ENCODE measurements at regions not wholly inside any gene's neighbourhood (a gene's known extent, or its start where the extent isn't known, plus 50 kb on each side); places are given as distances from the start of the nearest gene placed in this dataset.

- TF ChIP-seq CTCF (IDR thresholded peaks at IDR 0.05; ENCODE audit: extremely low read depth, insufficient read depth, missing control alignments), result no peak
- in situ Hi-C loops (cut with MboI; ENCODE audit: low pct_unique_long_range_greater_than_20kb, low sequenced_read_pairs, unreplicated experiment), result no loop called here
- no peak for DNase-seq (ENCODE audit: low spot score)
These were observed 1781.1 kb upstream of the SEL1L start for GRCh38 chr14:83314764-83315163.

GRCh38 chr14:83316356-83316755, 1782.7 kb upstream of the SEL1L start:
- no peak for DNase-seq (ENCODE audit: low spot score)
- no peak for TF ChIP-seq CTCF (IDR thresholded peaks at IDR 0.05; ENCODE audit: extremely low read depth, insufficient read depth, missing control alignments)
- in situ Hi-C loops (cut with MboI; ENCODE audit: low pct_unique_long_range_greater_than_20kb, low sequenced_read_pairs, unreplicated experiment), result no loop called here

GRCh38 chr14:83320837-83321236, 1787.2 kb upstream of the SEL1L start:
- in situ Hi-C loops (cut with MboI; ENCODE audit: low pct_unique_long_range_greater_than_20kb, low sequenced_read_pairs, unreplicated experiment), result no loop called here
- TF ChIP-seq CTCF (IDR thresholded peaks at IDR 0.05; ENCODE audit: extremely low read depth, insufficient read depth, missing control alignments), result no peak

GRCh38 chr14:83331513-83331912, 1797.9 kb upstream of the SEL1L start:
- no peak for DNase-seq (ENCODE audit: low spot score)
- TF ChIP-seq CTCF (IDR thresholded peaks at IDR 0.05; ENCODE audit: extremely low read depth, insufficient read depth, missing control alignments), result no peak
- in situ Hi-C loops (cut with MboI; ENCODE audit: low pct_unique_long_range_greater_than_20kb, low sequenced_read_pairs, unreplicated experiment), result no loop called here

More at GRCh38 chr14:83320837-83321236, 1787.2 kb upstream of the SEL1L start:
- no peak for DNase-seq (ENCODE audit: low spot score)

GRCh38 chr14:83342590-83342989, 1808.9 kb upstream of the SEL1L start:
- TF ChIP-seq CTCF (IDR thresholded peaks at IDR 0.05; ENCODE audit: extremely low read depth, insufficient read depth, missing control alignments), result no peak

GRCh38 chr14:83347874-83348273, 1814.2 kb upstream of the SEL1L start:
- TF ChIP-seq CTCF (IDR thresholded peaks at IDR 0.05; ENCODE audit: extremely low read depth, insufficient read depth, missing control alignments), result no peak
- in situ Hi-C loops (cut with MboI; ENCODE audit: low pct_unique_long_range_greater_than_20kb, low sequenced_read_pairs, unreplicated experiment), result no loop called here
- no peak for DNase-seq (ENCODE audit: low spot score)

More at GRCh38 chr14:83342590-83342989, 1808.9 kb upstream of the SEL1L start:
- no peak for DNase-seq (ENCODE audit: low spot score)
- in situ Hi-C loops (cut with MboI; ENCODE audit: low pct_unique_long_range_greater_than_20kb, low sequenced_read_pairs, unreplicated experiment), result no loop called here

GRCh38 chr14:83355609-83356008, 1822.0 kb upstream of the SEL1L start:
- no peak for TF ChIP-seq CTCF (IDR thresholded peaks at IDR 0.05; ENCODE audit: extremely low read depth, insufficient read depth, missing control alignments)
- in situ Hi-C loops (cut with MboI; ENCODE audit: low pct_unique_long_range_greater_than_20kb, low sequenced_read_pairs, unreplicated experiment), result no loop called here
- no peak for DNase-seq (ENCODE audit: low spot score)
